ENCODE measurements at regions not wholly inside any gene's neighbourhood (a gene's known extent, or its start where the extent isn't known, plus 50 kb on each side); places are given as distances from the start of the nearest gene placed in this dataset.
"Not testable (repeated sequence)": the region's sequence is repeated elsewhere in the genome, so short reads cannot be mapped to it uniquely, and the experiment has no call there.

DNA sequence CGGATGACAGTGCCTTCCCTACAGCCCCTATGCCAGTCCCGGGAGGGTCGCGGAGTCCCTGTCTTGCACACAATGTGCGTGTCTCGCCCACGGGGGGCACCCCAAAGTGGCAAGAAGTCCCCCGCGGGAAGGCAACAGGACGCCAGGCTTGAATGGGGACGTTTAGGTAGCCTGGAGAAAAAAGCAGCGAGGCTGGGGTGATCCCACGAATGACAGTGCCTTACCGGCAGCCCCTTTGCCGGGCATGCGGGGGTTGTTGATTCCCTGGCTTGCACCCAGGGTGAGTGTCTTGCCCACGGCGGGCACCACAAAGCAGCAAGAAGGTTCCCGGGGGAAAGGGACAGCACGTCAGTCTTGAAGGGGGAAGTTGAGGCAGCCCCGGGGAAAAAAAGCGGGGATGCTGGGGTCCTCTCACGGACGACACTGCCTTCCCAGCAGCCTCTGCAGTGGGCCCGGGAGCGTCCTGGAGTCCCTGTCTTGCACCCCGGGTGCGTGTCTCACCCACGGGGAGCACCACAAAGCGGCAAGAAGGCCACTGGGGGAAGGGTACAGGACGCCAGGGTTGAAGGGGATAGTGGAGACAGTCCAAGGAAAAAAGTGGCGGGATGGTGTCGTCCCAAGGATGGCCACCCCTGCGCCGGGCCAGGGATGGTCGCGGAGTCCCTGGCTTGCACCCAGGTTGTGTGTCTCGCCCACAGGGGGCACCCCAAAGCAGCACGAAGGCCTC lies 156.8 kb upstream of the ALG10B start:
- no peak for ATAC-seq

DNA sequence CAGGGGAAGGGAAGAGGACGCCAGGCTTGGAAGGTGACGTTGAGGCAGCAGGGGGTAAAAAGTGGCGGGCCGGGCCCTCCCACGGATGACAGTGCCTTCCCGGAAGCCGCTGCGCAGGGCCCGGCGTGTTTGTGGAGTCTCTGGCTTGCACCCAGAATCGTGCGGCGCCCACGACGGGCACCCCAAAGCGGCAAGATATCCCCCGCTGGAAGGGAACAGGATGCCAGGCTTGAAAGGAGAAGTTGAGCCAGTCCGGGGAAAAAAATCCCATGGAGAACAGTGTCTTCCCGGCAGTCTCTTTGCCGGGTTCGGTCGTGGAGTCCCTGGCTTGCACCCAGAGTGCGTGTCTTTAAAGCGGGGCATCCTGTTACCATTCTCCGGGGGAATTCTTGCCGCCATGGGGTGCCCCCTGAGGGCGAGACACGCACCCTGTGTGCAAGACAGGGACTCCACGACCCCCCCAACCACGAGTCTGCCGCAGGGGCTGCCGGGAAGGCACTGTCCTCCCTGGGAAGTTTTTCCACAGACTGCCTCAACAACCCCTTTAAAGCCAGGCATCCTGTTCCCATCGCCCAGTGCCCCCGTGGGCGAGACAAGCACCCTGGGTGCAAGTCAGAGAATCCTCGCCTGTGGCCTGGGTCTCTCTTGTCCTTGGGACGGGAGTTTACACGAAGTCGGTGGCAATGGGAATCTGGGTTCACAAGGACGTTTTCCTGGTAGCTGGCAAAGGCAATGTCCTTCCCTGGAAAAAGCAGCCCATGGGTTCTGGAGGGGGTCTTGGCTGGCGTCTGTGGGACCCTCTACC lies 156.1 kb upstream of the ALG10B start:
- no peak for ATAC-seq

- no peak for ATAC-seq
Measured at GRCh38 chr12:38161123-38162000, 155.2 kb upstream of the ALG10B start.

GRCh38 chr12:38162013-38162412 lies 154.6 kb upstream of the ALG10B start:
- no peak for ATAC-seq

GRCh38 chr12:38162708-38163441 lies 153.7 kb upstream of the ALG10B start:
- ATAC-seq: no peak

GRCh38 chr12:38163442-38163801 lies 153.2 kb upstream of the ALG10B start:
- no peak for ATAC-seq

GRCh38 chr12:38166225-38166624 lies 150.3 kb upstream of the ALG10B start:
- no peak for ATAC-seq

DNA sequence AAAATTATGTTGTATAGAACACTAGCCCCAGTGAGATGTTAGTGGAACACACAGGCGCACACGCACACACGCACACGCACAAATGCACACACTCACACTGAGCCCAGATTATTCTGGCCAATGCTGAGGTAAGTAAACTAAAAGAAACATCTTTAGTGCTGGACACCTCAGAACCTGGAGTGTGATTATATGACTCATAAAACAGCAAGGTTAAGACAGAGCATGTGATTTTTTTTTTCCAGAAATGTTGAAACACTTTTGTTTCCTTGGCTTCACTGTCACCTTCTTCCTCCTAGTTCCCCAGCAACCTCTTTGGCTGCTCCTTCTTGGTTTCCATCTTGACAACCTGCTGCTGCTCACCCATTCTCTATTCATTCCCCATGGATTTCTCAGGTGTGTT lies 141.0 kb upstream of the ALG10B start:
- no peak for ATAC-seq

GRCh38 chr12:38183617-38184016 lies 133.0 kb upstream of the ALG10B start:
- not testable (repeated sequence) for ATAC-seq

DNA sequence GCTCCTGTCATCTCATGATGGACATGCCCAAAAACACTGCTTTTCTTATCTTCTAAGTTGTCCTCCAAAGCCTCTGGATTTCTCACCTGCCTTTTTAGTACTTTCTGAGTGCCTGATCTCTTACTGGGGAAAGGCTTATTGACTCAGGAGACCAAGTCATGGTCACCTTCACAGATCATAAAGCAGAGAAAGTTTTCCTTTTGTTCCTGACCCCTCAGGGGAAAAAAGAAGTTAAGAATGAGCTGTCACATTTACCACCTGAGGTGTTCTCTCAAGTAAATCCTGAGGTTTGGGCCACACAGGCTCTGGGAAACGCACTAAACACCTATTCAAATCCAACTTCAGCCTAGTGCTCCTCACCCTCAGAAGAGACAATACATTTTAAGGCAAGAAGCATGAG lies 119.3 kb upstream of the ALG10B start:
- not testable (repeated sequence) for ATAC-seq

- no peak for ATAC-seq
Measured at GRCh38 chr12:38201461-38202276, 114.9 kb upstream of the ALG10B start.

GRCh38 chr12:38204831-38205230 lies 111.7 kb upstream of the ALG10B start:
- no peak for ATAC-seq

- no peak for ATAC-seq
Measured at GRCh38 chr12:38222011-38222410, 94.6 kb upstream of the ALG10B start.

- not testable (repeated sequence) for ATAC-seq
Measured at GRCh38 chr12:38238328-38238727, 78.2 kb upstream of the ALG10B start.

- no peak for ATAC-seq
Measured at GRCh38 chr12:38253778-38254177, 62.8 kb upstream of the ALG10B start.

DNA sequence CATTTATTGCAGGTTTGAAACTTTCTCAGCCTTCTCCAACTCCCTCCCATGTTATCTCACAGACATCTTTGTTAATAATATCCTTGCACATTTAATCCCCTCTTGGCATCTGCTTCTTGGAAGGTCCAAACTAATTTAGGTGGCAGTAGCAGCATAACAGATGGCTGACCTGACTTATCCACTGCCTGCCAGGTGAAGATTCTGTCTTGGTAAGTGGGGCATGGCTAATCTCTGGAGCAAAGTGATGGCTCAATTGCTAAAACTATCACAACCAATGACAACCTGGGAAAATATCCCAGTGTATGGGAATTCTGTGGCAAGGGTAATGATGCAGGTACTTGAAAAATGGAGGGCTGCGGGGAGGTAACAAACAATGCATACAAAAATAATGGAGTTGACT lies 58.2 kb upstream of the ALG10B start:
- ATAC-seq: no peak
